ENCODE measurements at regions not wholly inside any gene's neighbourhood (a gene's known extent, or its start where the extent isn't known, plus 50 kb on each side); places are given as distances from the start of the nearest gene placed in this dataset.

DNA sequence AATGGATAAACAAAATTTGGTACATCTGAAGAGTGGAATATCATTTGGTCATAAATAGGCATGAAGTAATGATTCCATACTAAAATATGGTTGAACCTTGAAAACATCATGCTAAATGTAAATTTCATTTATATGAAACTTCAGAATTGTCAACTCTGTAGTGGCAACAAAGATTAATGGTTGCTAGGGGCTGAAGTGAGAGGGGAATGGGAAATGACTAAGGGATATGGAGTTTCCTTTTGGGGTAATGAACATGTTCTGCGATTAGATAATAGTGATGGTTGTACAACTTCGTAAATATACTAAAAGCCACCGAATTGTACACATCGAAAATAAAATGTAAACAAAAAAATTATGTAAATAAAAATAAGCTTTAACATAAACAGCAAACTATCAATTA, 384.1 kb upstream of the STEAP1 start:
- intact Hi-C loops (cut with DNase I): no loop called here
- ATAC-seq: no peak
- FAIRE-seq: no peak
- TF ChIP-seq, protein P1, sequence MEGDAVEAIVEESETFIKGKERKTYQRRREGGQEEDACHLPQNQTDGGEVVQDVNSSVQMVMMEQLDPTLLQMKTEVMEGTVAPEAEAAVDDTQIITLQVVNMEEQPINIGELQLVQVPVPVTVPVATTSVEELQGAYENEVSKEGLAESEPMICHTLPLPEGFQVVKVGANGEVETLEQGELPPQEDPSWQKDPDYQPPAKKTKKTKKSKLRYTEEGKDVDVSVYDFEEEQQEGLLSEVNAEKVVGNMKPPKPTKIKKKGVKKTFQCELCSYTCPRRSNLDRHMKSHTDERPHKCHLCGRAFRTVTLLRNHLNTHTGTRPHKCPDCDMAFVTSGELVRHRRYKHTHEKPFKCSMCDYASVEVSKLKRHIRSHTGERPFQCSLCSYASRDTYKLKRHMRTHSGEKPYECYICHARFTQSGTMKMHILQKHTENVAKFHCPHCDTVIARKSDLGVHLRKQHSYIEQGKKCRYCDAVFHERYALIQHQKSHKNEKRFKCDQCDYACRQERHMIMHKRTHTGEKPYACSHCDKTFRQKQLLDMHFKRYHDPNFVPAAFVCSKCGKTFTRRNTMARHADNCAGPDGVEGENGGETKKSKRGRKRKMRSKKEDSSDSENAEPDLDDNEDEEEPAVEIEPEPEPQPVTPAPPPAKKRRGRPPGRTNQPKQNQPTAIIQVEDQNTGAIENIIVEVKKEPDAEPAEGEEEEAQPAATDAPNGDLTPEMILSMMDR (IDR thresholded peaks at IDR 0.05): no peak
- no peaks in the 10 kb centered on the region for H3K4me1 ChIP-seq
- DNase-seq: no peak
- H3K4me3 ChIP-seq: no peak overlapping the region
- no peaks in the 10 kb centered on the region for H3K9me3 ChIP-seq
- H3K36me3 ChIP-seq: no peaks in the 10 kb centered on the region
- WGBS, 2 donors: 59 to 75% methylated on average over 4 of the region's 4 CpGs
- H3K27me3 ChIP-seq: no peaks in the 10 kb centered on the region
- H3K27ac ChIP-seq: no peak overlapping the region

DNA sequence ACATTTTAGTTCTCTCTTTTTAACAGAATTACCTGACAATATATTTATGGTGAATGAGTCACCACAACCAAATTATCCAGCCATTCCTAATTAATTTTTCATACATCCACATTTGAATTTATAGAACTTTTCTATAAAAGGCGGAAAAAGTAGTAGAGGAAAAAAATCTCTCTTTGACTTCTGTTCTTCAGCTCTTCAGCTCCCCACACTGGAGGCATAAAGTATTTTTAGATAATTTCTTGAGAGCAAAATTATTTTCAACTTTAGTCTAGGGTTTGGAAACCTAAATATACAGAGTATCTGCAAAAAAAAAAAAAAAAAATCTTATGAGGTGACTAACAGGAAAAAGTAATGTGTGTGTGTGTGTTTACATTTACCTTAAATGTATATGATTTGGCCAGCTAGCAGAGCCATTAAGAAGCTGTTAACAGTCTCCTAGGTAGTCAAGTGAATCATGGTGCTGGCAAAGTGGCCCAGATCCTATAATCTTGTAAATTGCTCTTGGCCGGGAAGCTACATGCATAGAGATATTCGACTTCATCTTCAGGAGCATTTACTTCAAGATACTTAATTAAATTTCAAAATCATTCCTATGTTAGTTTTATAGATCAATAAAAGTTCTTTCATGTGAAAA, 383.1 kb upstream of the STEAP1 start:
- FAIRE-seq: no peak
- Histone ChIP-seq H3K9me3 (no peaks in the 10 kb centered on the region), H3K27me3 (no peaks in the 10 kb centered on the region), H3K27ac (no peak overlapping the region), H3K4me3 (no peak overlapping the region), H3K36me3 (no peaks in the 10 kb centered on the region), H3K4me1 (no peaks in the 10 kb centered on the region)
- ATAC-seq: no peak
- TF ChIP-seq, protein P1 (IDR thresholded peaks at IDR 0.05): no peak
- no peak for DNase-seq
- WGBS, 2 donors: 54 to 62% methylated on average over 3 of the region's 3 CpGs
- intact Hi-C loops (cut with DNase I): no loop called here

DNA sequence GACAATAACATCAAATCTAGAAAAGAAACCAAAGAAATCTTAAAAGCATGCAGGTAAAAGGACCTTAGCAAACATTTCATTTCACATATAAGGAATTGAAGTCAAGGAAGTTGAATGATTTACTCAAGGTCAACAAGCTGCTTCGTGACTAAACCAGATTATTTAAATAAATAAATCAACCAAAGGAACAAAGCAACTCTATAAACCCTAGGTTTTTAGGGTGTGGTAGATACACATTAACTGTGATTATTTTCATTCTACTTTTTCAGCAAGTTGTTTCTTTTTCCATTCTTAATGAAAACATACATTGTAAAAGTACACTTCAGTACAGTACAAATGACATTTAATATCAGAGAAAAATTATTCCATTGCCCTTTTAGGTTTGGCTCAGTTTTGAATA, 382.0 kb upstream of the STEAP1 start:
- no peak for DNase-seq
- 5 to 8% methylated on average over 1 of the region's 1 CpG for WGBS, 2 donors
- no peaks in the 10 kb centered on the region for H3K9me3 ChIP-seq
- H3K4me3 ChIP-seq: no peak overlapping the region
- no peaks in the 10 kb centered on the region for H3K4me1 ChIP-seq
- no peak overlapping the region for H3K27ac ChIP-seq
- FAIRE-seq: no peak
- H3K27me3 ChIP-seq: no peaks in the 10 kb centered on the region
- ATAC-seq: no peak
- intact Hi-C loops (cut with DNase I): no loop called here
- no peaks in the 10 kb centered on the region for H3K36me3 ChIP-seq
- TF ChIP-seq, protein P1 (IDR thresholded peaks at IDR 0.05): no peak

DNA sequence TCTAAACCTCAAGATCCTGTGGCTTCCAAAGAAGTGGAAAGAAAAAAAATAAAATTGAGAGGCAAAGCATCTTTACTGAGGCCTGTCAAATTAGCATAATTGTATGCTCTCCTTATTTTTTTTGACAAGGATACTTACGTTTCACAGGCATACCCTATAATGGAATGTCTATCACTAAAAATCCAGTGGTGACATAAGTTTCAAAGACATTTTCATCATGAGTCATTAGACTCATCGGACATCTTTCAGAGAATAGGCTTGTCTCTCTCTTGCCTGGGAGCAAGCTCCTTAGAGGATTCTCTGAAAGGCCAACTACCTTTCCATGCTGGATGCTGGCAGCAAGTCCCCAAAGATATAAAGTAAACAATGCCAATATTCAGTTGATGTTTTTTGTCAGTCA, 380.7 kb upstream of the STEAP1 start:
- Histone ChIP-seq H3K4me1 (no peaks in the 10 kb centered on the region), H3K36me3 (no peaks in the 10 kb centered on the region), H3K4me3 (no peak overlapping the region), H3K9me3 (no peaks in the 10 kb centered on the region), H3K27ac (no peak overlapping the region), H3K27me3 (no peaks in the 10 kb centered on the region)
- 87 to 92% methylated on average over 2 of the region's 2 CpGs for WGBS, 2 donors
- DNase-seq: no peak
- ATAC-seq: no peak
- FAIRE-seq: no peak
- intact Hi-C loops (cut with DNase I): no loop called here
- TF ChIP-seq, protein P1 (IDR thresholded peaks at IDR 0.05): no peak

DNA sequence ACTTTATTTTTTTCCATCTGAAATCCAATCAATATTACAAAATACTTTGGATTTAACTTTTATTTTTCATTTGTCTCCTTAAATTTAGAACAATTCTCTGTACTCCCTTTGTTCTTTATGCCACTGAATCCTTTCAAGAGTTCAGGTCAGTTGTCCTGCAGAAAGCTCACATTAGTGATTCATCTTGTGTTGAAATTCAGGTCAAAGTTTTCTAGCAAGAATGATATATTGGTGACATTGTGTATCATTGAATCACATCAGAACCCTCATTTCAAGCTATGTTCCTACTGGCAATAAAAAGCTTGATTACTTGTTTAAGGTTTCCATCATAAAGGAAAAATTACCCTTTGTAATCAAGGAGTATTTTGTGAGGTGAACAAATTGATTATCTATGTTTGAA, 378.8 kb upstream of the STEAP1 start:
- intact Hi-C loops (cut with DNase I): no loop called here
- FAIRE-seq (no peak), ATAC-seq (no peak), DNase-seq (no peak)
- Histone ChIP-seq H3K4me1 (no peaks in the 10 kb centered on the region), H3K36me3 (no peaks in the 10 kb centered on the region), H3K27me3 (no peaks in the 10 kb centered on the region), H3K9me3 (no peaks in the 10 kb centered on the region), H3K4me3 (no peak overlapping the region), H3K27ac (no peak overlapping the region)
- TF ChIP-seq, protein P1 (IDR thresholded peaks at IDR 0.05): no peak
